HG03378 (cell line): ENCODE measurements at regions not wholly inside any gene's neighbourhood (a gene's known extent, or its start where the extent isn't known, plus 50 kb on each side); places are given as distances from the start of the nearest gene placed in this dataset.
"Not testable (repeated sequence)": the region's sequence is repeated elsewhere in the genome, so short reads cannot be mapped to it uniquely, and the experiment has no call there.

Experiments used
- ATAC-seq: cut with Tn5 transposase; IDR thresholded peaks from one replicate; pipeline ENCODE4 v1.9.1; 2021; ENCODE audit warnings: mild to moderate bottlenecking, moderate library complexity; ENCODE audit not compliant: unreplicated experiment

GRCh38 chr3:67145738-67146137, 147.6 kb downstream of the KBTBD8 start:
- no peak for ATAC-seq

- ATAC-seq = no peak
Observed at GRCh38 chr3:67154429-67154828, 156.3 kb downstream of the KBTBD8 start.

GRCh38 chr3:67167481-67167880, 169.4 kb downstream of the KBTBD8 start:
- ATAC-seq = no peak

GRCh38 chr3:67171841-67172240, 173.7 kb downstream of the KBTBD8 start:
- ATAC-seq = no peak

- not testable (repeated sequence) for ATAC-seq
Observed at GRCh38 chr3:67173130-67173529, 175.0 kb downstream of the KBTBD8 start.

GRCh38 chr3:67176396-67176795, 178.3 kb downstream of the KBTBD8 start:
- no peak for ATAC-seq

DNA sequence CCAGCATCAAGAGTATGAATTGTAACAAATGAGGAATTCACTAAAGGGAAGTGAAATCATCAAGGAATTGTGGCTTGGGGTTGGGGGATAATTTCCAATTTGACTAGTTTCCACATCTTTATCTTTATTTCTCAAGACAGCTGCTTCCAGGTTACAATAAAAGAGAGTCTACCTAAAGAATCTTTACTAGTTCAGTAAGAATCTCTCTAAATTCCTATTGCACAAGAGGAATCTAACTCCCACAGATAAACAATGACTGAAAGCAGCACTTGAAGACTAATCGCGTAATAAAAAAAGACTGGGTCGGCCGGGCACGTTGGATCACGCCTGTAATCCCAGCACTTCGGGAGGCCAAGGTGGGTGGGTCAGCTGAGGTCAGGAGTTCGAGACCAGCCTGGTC, 194.4 kb downstream of the KBTBD8 start:
- no peak for ATAC-seq

- ATAC-seq = no peak
Observed at GRCh38 chr3:67196677-67197076, 198.6 kb downstream of the KBTBD8 start.

GRCh38 chr3:67198374-67198773, 200.3 kb downstream of the KBTBD8 start:
- ATAC-seq = no peak

DNA sequence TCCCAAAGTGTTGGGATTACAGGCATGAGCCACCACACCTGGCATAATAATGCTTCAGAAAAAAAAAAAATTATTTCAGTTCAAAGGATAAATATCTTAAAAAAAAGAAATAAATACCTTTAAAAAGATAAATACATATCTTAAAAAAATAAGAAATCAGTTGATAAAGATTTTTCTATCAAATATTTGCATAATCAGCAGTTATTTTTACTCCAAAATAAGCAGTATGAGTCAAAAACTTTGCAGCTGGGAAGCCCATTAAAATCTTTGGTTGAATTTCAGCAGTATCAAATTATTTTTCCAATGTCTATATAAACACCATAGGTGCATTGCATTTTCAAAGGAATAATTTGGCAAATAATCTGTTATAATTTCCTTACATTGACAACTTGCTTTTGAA, 202.5 kb downstream of the KBTBD8 start:
- ATAC-seq = no peak

GRCh38 chr3:67201026-67201425, 202.9 kb downstream of the KBTBD8 start:
- ATAC-seq = no peak

DNA sequence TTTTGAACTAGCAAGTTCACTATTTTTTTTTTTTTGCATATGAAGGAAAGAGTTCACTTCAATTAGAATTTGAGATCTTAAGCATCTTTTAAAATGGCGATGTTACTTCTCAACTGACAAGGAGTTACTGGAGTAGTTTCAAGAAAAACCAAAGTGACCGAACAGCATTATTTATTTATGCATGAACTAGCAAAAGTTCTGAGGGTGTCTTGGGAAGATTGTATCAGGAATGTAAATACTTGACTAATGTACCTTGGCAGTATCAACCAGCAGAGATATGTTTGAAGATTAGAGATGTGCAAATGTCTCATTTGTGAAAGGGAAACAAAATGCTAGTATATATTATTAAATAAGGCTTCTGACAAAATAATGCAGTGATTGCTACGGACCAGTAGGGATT, 203.9 kb downstream of the KBTBD8 start:
- ATAC-seq = no peak

GRCh38 chr3:67204951-67205350, 206.8 kb downstream of the KBTBD8 start:
- ATAC-seq = no peak

DNA sequence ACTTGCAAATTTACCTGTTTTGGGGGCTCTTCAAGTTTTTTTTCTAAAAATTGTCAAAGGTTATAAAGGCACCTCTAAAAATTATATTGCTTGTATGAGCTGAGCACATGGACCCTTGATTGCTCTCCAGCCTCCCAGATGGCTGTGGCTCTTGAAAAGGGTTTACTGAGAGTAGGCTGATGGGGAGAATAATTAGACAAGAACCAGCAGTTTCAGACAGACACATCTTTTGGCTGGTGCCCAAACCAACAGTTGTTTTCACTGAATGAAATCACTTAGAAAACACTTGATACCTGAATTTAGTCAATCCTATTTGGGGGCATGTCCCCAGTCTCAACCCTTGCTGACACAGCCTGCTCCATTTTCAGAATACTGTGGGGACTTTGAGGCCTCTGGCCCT, 217.6 kb downstream of the KBTBD8 start:
- no peak for ATAC-seq

GRCh38 chr3:67227030-67227429, 228.9 kb downstream of the KBTBD8 start:
- ATAC-seq = no peak

GRCh38 chr3:67228136-67228535, 230.0 kb downstream of the KBTBD8 start:
- no peak for ATAC-seq

DNA sequence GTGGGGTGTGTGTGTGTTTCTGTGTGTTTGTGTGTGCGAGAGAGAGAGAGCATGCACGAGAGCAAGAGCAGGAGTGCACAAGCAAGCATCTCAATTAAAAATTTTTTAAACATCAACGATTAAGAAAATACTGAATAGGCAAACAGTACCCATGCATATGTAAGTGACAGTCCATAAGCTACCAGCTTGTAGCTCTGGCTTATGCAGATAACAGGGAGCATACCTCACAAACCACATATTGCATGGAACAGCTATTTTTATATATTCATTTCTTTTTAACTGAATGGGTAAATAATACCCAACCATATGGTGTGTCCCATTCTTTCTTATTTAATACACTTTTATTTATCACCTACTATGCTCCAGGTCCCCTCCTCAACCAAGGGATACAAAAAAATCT, 234.5 kb downstream of the KBTBD8 start:
- ATAC-seq = no peak

DNA sequence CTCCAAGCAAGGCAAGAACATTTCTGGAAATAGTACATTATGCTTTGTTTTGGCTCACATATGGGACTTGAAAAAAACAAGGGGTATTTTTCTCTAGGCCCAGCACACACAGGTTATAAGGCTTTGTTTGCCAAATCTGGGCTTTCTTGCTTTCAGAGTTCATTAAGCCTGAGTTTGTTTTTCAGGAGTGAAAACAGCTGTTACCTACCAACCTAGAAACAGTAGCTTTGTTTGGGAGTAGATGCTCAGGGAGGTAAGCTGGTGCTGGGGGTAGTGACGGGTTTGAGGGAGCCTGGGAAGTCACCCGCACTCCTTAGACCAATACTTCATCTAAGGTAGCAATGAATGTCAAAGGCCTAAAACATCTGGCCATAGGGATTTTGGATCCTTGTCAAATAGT, 241.2 kb downstream of the KBTBD8 start:
- ATAC-seq = no peak

DNA sequence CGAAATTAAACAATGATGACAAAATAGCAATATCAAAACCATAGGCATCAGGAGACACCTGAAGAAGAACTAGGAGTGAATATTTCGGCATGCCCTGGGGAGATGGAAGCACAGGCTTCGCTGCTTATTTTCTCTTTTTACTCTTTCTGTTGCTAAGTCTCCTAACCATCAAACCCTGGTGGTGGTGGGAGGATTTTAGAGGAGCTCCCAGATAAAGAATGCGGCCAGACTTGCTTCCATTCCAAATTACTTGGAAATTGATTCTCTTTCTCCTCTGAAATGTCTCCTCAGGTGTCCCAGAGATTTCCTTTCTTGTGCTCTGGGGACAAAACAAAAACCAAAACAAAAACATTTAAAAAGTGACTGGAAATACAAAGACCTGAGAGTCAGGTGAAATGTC, 243.0 kb downstream of the KBTBD8 start:
- no peak for ATAC-seq

DNA sequence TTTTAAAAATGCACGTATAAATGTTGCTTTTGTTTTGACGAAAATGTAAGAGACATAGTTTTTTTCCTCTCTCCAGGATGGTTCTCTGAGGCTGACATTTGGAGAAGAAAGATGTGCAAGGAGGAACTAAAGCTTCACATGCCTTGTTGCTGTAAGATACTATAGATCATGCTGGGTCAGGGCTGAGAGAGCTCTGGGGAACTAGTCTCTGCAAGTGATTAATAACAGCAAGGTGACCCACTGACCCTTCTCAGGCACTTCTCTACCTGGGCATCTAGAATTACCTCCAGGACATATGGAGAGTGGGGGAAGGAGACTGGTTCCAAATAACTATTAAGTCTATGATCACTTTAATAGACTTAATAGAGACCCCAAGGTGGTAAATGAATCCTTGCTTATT, 246.0 kb downstream of the KBTBD8 start:
- ATAC-seq = no peak

DNA sequence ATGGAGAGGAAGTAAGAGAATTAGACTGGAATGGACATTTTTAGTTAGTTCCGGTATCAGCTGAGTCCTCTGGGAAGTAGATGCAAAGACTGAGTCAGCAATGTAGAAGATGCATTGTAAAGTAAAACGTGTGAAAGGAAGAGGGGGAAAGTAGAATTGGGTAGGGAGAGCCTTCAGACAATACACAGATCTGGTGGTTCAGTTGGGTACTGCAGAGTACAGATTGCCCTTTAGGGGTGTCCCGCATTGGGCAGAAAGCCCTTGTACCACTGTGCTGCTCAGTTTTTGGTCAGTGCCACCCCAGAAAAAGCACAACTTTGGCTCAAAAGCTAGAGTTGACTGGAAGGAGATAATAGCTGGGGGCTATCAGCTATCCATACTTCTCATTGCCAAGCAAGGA, 247.4 kb downstream of the KBTBD8 start:
- ATAC-seq = no peak

DNA sequence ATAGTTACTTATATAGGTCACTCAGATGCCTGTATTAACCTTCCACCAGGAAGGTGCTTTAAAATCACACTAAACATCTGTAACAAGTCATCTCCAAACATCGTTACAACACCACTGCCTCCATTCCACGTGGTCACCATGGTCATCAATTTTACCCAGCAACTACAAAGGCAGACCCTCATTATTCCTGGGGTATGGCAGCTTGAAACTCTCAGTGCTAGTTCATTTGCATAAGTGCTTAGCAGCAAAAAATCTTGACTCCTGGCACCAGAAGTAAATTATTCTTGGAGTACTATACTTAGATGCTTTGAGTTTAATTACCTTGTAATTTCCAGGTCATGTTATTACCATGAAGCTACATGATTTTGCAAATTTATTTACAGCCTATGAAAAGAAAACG, 250.6 kb downstream of the KBTBD8 start:
- ATAC-seq = no peak

GRCh38 chr3:67252906-67253305, 254.8 kb downstream of the KBTBD8 start:
- ATAC-seq = not testable (repeated sequence)
